B cell (primary cell): ENCODE measurements at regions not wholly inside any gene's neighbourhood (a gene's known extent, or its start where the extent isn't known, plus 50 kb on each side); places are given as distances from the start of the nearest gene placed in this dataset.

Experiments used
- EZH2 ChIP-seq: IDR thresholded peaks from 2 replicates; pipeline ENCODE4 v1.6.1; 2012; ENCODE audit warnings: borderline replicate concordance, low read depth, mild to moderate bottlenecking, moderate library complexity, low read length; ENCODE audit not compliant: insufficient read depth, poor library complexity, severe bottlenecking
- TF ChIP-seq, protein P1 (sequence below): fragments of 200-600 bp; IDR thresholded peaks from one replicate; pipeline ENCODE4 v1.8.0; 2022; ENCODE audit warnings: antibody characterized with exemption, mild to moderate bottlenecking

DNA sequence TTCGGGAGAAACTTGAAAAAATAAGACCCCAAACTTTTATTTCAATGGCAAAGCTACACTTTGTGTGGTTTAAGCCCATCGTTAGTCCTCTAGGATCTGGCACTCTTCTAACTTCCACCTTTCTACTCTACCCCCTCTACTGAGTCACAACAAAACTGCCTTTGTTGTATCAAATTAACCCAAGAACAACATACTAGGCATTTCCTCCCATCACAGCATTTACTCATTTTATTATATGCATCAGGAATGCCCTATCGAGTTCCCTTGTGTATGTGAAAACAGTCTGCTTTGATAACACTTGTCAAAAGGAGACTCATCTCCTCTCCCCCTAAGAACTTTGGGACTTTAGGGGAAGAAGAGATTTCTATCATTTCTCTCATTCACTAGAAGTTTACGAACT lies 158.9 kb upstream of the FREM1 start:
- TF ChIP-seq, protein P1, sequence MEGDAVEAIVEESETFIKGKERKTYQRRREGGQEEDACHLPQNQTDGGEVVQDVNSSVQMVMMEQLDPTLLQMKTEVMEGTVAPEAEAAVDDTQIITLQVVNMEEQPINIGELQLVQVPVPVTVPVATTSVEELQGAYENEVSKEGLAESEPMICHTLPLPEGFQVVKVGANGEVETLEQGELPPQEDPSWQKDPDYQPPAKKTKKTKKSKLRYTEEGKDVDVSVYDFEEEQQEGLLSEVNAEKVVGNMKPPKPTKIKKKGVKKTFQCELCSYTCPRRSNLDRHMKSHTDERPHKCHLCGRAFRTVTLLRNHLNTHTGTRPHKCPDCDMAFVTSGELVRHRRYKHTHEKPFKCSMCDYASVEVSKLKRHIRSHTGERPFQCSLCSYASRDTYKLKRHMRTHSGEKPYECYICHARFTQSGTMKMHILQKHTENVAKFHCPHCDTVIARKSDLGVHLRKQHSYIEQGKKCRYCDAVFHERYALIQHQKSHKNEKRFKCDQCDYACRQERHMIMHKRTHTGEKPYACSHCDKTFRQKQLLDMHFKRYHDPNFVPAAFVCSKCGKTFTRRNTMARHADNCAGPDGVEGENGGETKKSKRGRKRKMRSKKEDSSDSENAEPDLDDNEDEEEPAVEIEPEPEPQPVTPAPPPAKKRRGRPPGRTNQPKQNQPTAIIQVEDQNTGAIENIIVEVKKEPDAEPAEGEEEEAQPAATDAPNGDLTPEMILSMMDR, result no peak
- no peak for TF ChIP-seq EZH2
